Esophagus squamous epithelium (tissue), 4 donors: ENCODE measurements at regions not wholly inside any gene's neighbourhood (a gene's known extent, or its start where the extent isn't known, plus 50 kb on each side); places are given as distances from the start of the nearest gene placed in this dataset.

Experiments used
- CTCF ChIP-seq, 6 experiments: fragments of 450-650 bp in 4 of 6; fragments of 200-600 bp in 2 of 6; sonication (generic) in 2 of 6; IDR thresholded peaks; one replicate each; pipeline ENCODE4 v1.5.1; 2016 to 2019; ENCODE audit warnings: antibody characterized with exemption in 6 of 6, mild to moderate bottlenecking in 4 of 6, moderate library complexity in 4 of 6
- POLR2A ChIP-seq, 4 donors: fragments of 450-650 bp; IDR thresholded peaks; one replicate each; pipeline ENCODE4 v1.6.1; 2017; ENCODE audit warnings: antibody characterized with exemption in 4 of 4, mild to moderate bottlenecking in 4 of 4, moderate library complexity in 3 of 4

GRCh38 chr4:136311774-136312173 lies 1220.5 kb downstream of the PCDH18 start:
- TF ChIP-seq CTCF (IDR thresholded peaks at IDR 0.05): no peak
- no peak for TF ChIP-seq POLR2A (IDR thresholded peaks at IDR 0.05)
